Fibroblast of pulmonary artery (primary cell): ENCODE measurements at regions not wholly inside any gene's neighbourhood (a gene's known extent, or its start where the extent isn't known, plus 50 kb on each side); places are given as distances from the start of the nearest gene placed in this dataset.

Experiments
- DNase-seq: peaks from one replicate; pipeline ENCODE4 v3.0.0-alpha.2; 2010; ENCODE audit warnings: low read depth
- H3K4me3 ChIP-seq: replicated peaks from 2 replicates; pipeline ENCODE4 v1.5.1; 2011; ENCODE audit warnings: low read depth, mild to moderate bottlenecking, control low read depth, low read length, moderate library complexity
- CTCF ChIP-seq: IDR thresholded peaks from 2 replicates; pipeline ENCODE4 v1.5.1; 2011; ENCODE audit warnings: mild to moderate bottlenecking, control low read depth, low read length, inconsistent platforms; ENCODE audit errors: missing control alignments

- peak; percentile 1 for DNase-seq
- H3K4me3 ChIP-seq, result no peak overlapping the region
- no peak for TF ChIP-seq CTCF
These were observed 57.4 kb downstream of the NUTM2E start for GRCh38 chr10:79883986-79884385.

GRCh38 chr10:79886345-79886744, 59.8 kb downstream of the NUTM2E start:
- TF ChIP-seq CTCF, result no peak
- no peak for DNase-seq
- no peak overlapping the region for H3K4me3 ChIP-seq
